HepG2 (cell line): ENCODE measurements at regions not wholly inside any gene's neighbourhood (a gene's known extent, or its start where the extent isn't known, plus 50 kb on each side); places are given as distances from the start of the nearest gene placed in this dataset.

Experiments
- BCL6 ChIP-seq: IDR thresholded peaks from 2 replicates; pipeline ENCODE4 v1.6.1; 2016; ENCODE audit warnings: missing genetic modification reagents, missing compliant biosample characterization
- FLYWCH1 ChIP-seq: sonication (generic); formaldehyde crosslinking; IDR thresholded peaks from 2 replicates; pipeline ENCODE4 v1.8.1; 2023; ENCODE audit warnings: mild to moderate bottlenecking, missing genetic modification reagents
- HNRNPH1 ChIP-seq: fragments of 200-400 bp; formaldehyde crosslinking; optimal IDR thresholded peaks from 2 replicates; pipeline ENCODE3; 2017; ENCODE audit warnings: mild to moderate bottlenecking, low read depth, low read length
- JUN ChIP-seq: sonication (generic); formaldehyde crosslinking; IDR thresholded peaks from 2 replicates; pipeline ENCODE4 v1.4.0; 2020; ENCODE audit warnings: mild to moderate bottlenecking, missing genetic modification reagents
- MIER2 ChIP-seq: IDR thresholded peaks from 2 replicates; pipeline ENCODE4 v1.6.1; 2016; ENCODE audit warnings: missing biosample characterization, missing genetic modification reagents
- PHF8 ChIP-seq: sonication (generic); formaldehyde crosslinking; IDR thresholded peaks from 2 replicates; pipeline ENCODE4 v1.5.0; 2020; ENCODE audit warnings: missing genetic modification reagents
- SATB2 ChIP-seq: sonication (generic); formaldehyde crosslinking; IDR thresholded peaks from 2 replicates; pipeline ENCODE4 v1.5.0; 2020; ENCODE audit warnings: missing genetic modification reagents
- SP1 ChIP-seq, 2 experiments: fragments of 450-650 bp in 1 of 2; sonication (generic) in 1 of 2; formaldehyde crosslinking in 1 of 2; IDR thresholded peaks; 2 replicates each; pipeline versions ENCODE4 v1.4.0 to v1.6.1; 2016 to 2020; ENCODE audit warnings: missing genetic modification reagents in 1 of 2
- TAF1 ChIP-seq: sonication (generic); formaldehyde crosslinking; IDR thresholded peaks from 2 replicates; pipeline ENCODE4 v1.4.0; 2020; ENCODE audit warnings: missing genetic modification reagents
- ZNF12 ChIP-seq: sonication (generic); formaldehyde crosslinking; IDR thresholded peaks from 2 replicates; pipeline ENCODE4 v1.5.0; 2020; ENCODE audit warnings: missing genetic modification reagents
- ZNF724P ChIP-seq: sonication (generic); formaldehyde crosslinking; IDR thresholded peaks from 2 replicates; pipeline ENCODE4 v1.8.0; 2022; ENCODE audit warnings: missing genetic modification reagents, borderline replicate concordance
- ZNF878 ChIP-seq: sonication (generic); formaldehyde crosslinking; IDR thresholded peaks from 2 replicates; pipeline ENCODE4 v1.8.1; 2023; ENCODE audit warnings: mild to moderate bottlenecking, missing genetic modification reagents, moderate library complexity
- TF ChIP-seq, protein P1 (sequence below): sonication (generic); formaldehyde crosslinking; IDR thresholded peaks from 2 replicates; pipeline ENCODE4 v1.5.0; 2020; ENCODE audit warnings: mild to moderate bottlenecking, missing genetic modification reagents, moderate library complexity

DNA sequence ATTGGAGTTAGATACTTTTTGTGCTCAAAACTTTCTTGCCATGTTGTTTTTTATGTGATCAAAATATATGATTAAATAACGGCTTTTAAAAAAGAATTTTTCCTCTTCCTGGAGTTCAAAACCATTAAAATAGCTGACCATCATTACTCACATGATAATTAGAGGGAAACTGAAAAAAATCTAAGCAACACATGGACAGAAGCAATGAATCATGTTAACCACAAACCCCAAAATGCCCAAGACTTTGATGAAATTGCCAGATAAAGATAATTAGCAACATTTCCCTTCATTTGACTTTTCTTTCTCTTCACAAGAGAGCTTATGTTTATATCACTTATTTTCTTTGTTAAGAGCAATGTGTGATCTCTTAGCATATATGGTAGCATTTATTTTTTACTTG, 1294.2 kb downstream of the EFNA5 start:
- TF ChIP-seq HNRNPH1 (no peak), JUN (CRISPR knock-in tag) (no peak), SP1 (IDR thresholded peaks at IDR 0.05) (no peak), SP1 (CRISPR knock-in tag; IDR thresholded peaks at IDR 0.05) (no peak), BCL6 (CRISPR knock-in tag) (no peak), ZNF724P (no peak), SATB2 (no peak), TAF1 (no peak), FLYWCH1 (CRISPR knock-in tag) (no peak), PHF8 (CRISPR knock-in tag) (no peak), ZNF12 (CRISPR knock-in tag) (no peak), ZNF878 (CRISPR knock-in tag) (no peak), MIER2 (no peak)
- TF ChIP-seq, protein P1, sequence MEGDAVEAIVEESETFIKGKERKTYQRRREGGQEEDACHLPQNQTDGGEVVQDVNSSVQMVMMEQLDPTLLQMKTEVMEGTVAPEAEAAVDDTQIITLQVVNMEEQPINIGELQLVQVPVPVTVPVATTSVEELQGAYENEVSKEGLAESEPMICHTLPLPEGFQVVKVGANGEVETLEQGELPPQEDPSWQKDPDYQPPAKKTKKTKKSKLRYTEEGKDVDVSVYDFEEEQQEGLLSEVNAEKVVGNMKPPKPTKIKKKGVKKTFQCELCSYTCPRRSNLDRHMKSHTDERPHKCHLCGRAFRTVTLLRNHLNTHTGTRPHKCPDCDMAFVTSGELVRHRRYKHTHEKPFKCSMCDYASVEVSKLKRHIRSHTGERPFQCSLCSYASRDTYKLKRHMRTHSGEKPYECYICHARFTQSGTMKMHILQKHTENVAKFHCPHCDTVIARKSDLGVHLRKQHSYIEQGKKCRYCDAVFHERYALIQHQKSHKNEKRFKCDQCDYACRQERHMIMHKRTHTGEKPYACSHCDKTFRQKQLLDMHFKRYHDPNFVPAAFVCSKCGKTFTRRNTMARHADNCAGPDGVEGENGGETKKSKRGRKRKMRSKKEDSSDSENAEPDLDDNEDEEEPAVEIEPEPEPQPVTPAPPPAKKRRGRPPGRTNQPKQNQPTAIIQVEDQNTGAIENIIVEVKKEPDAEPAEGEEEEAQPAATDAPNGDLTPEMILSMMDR (CRISPR knock-in tag) = no peak
